ENCODE measurements at regions not wholly inside any gene's neighbourhood (a gene's known extent, or its start where the extent isn't known, plus 50 kb on each side); places are given as distances from the start of the nearest gene placed in this dataset.

DNA sequence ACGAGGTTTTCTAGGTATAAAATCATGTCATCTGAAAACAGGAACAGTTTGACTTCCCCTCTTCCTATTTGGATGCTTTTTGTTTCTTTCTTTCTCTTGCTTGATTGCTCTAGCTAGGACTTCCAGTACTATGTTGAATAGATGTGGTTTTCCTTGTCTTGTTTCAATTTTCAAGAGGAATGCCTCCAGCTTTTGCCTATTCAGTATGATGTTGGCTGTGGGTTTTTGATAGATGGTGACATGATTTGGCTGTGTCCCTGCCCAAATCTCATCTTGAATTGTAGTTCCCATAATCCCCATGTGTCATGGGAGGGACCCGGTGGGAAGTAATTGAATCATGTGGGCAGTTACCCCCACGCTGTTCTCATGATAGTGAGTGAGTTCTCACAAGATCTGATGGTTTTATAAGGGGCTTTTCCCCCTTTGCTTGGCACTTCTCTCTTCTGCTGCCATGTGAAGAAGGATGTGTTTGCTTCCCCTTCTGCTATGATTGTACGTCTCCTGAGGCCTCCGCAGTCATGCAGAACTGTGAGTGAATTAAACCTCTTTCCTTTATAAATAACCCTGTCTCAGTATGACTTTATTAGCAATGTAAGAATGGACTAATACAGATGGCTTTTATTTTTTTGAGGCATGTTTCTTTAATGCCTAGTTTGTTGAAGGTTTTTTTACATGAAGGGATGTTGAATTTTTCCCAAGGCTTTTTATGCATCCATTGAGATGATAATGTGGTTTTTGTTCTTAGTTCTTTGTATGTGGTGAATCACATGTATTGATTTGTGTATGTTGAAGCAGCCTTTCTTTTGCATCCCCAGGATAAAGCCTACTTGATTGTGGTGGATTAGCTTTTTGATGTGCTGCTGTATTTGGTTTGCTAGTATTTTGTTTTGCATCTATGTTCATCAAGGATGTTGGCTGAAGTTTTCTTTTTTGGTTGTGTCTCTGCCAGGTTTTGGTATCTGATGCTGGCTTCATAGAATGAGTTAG, 239.1 kb downstream of the THBS2 start:
- Histone ChIP-seq H3K36me3 (no peaks in the 10 kb centered on the region), H3K27me3 (no peaks in the 10 kb centered on the region), H3K4me1 (no peaks in the 10 kb centered on the region), H3K27ac (no peak overlapping the region), H3K4me3 (no peak overlapping the region), H3K9me3 (peaks cover 0 to 23% (median 4%) of the 10 kb centered on the region in 4 donors)
- TF ChIP-seq EP300 (IDR thresholded peaks at IDR 0.05) = no peak
- TF ChIP-seq POLR2A (IDR thresholded peaks at IDR 0.05) = no peak
- TF ChIP-seq, protein P1, sequence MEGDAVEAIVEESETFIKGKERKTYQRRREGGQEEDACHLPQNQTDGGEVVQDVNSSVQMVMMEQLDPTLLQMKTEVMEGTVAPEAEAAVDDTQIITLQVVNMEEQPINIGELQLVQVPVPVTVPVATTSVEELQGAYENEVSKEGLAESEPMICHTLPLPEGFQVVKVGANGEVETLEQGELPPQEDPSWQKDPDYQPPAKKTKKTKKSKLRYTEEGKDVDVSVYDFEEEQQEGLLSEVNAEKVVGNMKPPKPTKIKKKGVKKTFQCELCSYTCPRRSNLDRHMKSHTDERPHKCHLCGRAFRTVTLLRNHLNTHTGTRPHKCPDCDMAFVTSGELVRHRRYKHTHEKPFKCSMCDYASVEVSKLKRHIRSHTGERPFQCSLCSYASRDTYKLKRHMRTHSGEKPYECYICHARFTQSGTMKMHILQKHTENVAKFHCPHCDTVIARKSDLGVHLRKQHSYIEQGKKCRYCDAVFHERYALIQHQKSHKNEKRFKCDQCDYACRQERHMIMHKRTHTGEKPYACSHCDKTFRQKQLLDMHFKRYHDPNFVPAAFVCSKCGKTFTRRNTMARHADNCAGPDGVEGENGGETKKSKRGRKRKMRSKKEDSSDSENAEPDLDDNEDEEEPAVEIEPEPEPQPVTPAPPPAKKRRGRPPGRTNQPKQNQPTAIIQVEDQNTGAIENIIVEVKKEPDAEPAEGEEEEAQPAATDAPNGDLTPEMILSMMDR (IDR thresholded peaks at IDR 0.05) = no peak
- no peak for DNase-seq (ENCODE audit: low spot score in 2 of 2)
- WGBS, 2 donors = 67 to 68% methylated on average over 5 of the region's 5 CpGs

DNA sequence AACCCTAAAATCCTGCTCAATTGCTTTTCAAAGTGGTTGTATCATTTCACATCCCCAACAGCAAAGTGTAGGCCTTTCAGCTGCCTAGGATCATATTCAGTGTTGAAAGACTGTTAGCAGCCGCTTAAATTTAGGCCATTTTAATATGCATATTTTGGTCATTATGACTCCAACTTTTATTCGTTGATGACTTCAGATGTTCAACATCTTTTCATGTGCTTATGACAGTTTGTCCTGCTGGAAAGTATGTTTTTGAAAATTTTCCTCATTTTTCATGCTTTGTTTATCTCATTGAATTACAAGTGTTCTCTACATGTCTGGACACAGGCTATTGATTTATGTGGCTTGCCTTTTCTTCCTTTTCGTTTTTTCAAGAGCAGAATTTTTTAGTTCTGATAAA, 244.0 kb downstream of the THBS2 start:
- DNase-seq (ENCODE audit: low spot score in 2 of 2) = no peak
- 77 to 79% methylated on average over 3 of the region's 3 CpGs for WGBS, 2 donors
- no peaks in the 10 kb centered on the region for H3K36me3 ChIP-seq
- no peaks in the 10 kb centered on the region for H3K27me3 ChIP-seq
- TF ChIP-seq EP300 (IDR thresholded peaks at IDR 0.05) (no peak), POLR2A (IDR thresholded peaks at IDR 0.05) (no peak)
- TF ChIP-seq, protein P1 (IDR thresholded peaks at IDR 0.05) = no peak
- no peaks in the 10 kb centered on the region for H3K9me3 ChIP-seq
- no peak overlapping the region for H3K4me3 ChIP-seq
- H3K27ac ChIP-seq = no peak overlapping the region
- no peaks in the 10 kb centered on the region for H3K4me1 ChIP-seq

DNA sequence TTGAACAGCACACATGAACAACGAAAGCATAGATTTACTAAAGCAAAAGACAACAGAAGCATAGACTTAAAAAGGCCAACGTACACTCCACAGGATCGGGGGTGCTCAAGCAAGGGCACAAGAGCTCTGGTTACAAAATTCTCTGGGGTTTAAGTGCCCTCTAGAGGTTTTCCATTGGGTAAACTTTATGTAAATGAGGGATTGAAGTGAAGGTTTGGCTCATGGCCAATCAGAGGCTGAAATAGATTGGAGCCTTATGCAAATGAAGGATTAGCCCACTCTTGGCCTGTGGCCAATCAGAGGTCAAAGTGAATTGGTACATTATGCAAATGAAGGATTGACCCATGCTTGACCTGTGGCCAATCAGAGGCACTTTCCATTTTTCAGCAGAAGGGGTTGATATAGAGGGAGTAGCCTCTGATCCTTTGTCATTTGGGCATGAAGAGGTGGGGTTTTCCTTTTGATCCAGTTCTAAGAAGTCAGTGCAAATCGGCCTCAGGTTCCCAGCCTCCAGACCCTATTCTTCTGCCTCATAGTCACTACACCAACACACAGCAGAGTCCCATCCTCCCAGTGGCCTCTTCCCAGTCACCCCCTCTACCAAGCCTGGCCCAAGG, 244.9 kb downstream of the THBS2 start:
- Histone ChIP-seq H3K4me1 (no peaks in the 10 kb centered on the region), H3K27ac (no peak overlapping the region), H3K9me3 (no peaks in the 10 kb centered on the region), H3K4me3 (no peak overlapping the region), H3K27me3 (no peaks in the 10 kb centered on the region), H3K36me3 (no peaks in the 10 kb centered on the region)
- 35 to 38% methylated on average over 4 of the region's 4 CpGs for WGBS, 2 donors
- TF ChIP-seq EP300 (IDR thresholded peaks at IDR 0.05) (no peak), POLR2A (IDR thresholded peaks at IDR 0.05) (no peak)
- TF ChIP-seq, protein P1 (IDR thresholded peaks at IDR 0.05) = no peak
- DNase-seq (ENCODE audit: low spot score in 2 of 2) = no peak

DNA sequence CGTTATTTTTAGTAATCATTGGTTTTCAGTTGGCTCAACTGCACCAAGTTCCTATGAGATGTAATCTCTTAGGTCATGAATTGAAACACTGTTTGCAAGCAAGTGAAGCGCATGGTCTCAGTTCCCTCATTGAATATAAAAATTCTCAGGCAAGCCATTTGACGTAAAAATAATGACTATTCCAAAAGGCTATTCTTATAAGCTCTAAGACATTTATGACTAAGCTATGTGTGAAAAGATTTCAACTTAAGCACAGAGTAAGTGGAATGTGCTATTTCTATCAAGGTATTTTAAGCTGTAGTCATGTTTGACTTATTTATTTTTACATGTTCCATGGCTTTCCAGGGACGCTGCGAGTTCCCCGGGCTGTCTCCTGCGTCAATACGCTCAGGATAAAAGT, 248.5 kb downstream of the THBS2 start:
- TF ChIP-seq, protein P1 (IDR thresholded peaks at IDR 0.05) = no peak
- no peak for TF ChIP-seq EP300 (IDR thresholded peaks at IDR 0.05)
- no peak for TF ChIP-seq POLR2A (IDR thresholded peaks at IDR 0.05)
- no peaks in the 10 kb centered on the region for H3K36me3 ChIP-seq
- H3K9me3 ChIP-seq = no peaks in the 10 kb centered on the region
- DNase-seq (ENCODE audit: low spot score in 2 of 2) = no peak
- 47 to 65% methylated on average over 8 of the region's 8 CpGs for WGBS, 2 donors
- no peak overlapping the region for H3K27ac ChIP-seq
- no peak overlapping the region for H3K4me3 ChIP-seq
- H3K27me3 ChIP-seq = no peaks in the 10 kb centered on the region
- H3K4me1 ChIP-seq = no peaks in the 10 kb centered on the region

GRCh38 chr6:169000022-169000421, 253.6 kb downstream of the THBS2 start:
- Histone ChIP-seq H3K27ac (no peak overlapping the region), H3K4me3 (no peak overlapping the region), H3K36me3 (no peaks in the 10 kb centered on the region), H3K4me1 (no peaks in the 10 kb centered on the region), H3K27me3 (no peaks in the 10 kb centered on the region), H3K9me3 (no peaks in the 10 kb centered on the region)
- WGBS, 2 donors = 95% methylated on average over 15 of the region's 15 CpGs
- DNase-seq (ENCODE audit: low spot score in 2 of 2) = no peak
- TF ChIP-seq, protein P1 (IDR thresholded peaks at IDR 0.05) = no peak
- no peak for TF ChIP-seq POLR2A (IDR thresholded peaks at IDR 0.05)
- no peak for TF ChIP-seq EP300 (IDR thresholded peaks at IDR 0.05)

All from tibial nerve (tissue), 4 donors.